Hematopoietic multipotent progenitor cell treated with erythropoietin and hydrocortisone succinate and interleukin-3 and kit ligand, for 4 days (in vitro differentiated cells): ENCODE measurements at regions not wholly inside any gene's neighbourhood (a gene's known extent, or its start where the extent isn't known, plus 50 kb on each side); places are given as distances from the start of the nearest gene placed in this dataset.

ENCODE experiments used
- DNase-seq: peaks from one replicate; pipeline ENCODE4 v3.0.0-alpha.2; 2015

GRCh38 chr15:45743426-45744235 lies 108.8 kb downstream of the SQOR start:
- DNase-seq: no peak

- no peak for DNase-seq
Measured at GRCh38 chr15:45744236-45744589, 109.4 kb downstream of the SQOR start.

GRCh38 chr15:45747426-45747825 lies 112.6 kb downstream of the SQOR start:
- DNase-seq: no peak

- DNase-seq: no peak
Measured at GRCh38 chr15:45751629-45752028, 116.8 kb downstream of the SQOR start.

- DNase-seq: no peak
Measured at GRCh38 chr15:45759936-45760335, 125.1 kb downstream of the SQOR start.

- no peak for DNase-seq
Measured at GRCh38 chr15:45762726-45763125, 127.9 kb downstream of the SQOR start.

GRCh38 chr15:45763170-45763869 lies 128.5 kb downstream of the SQOR start:
- DNase-seq: no peak

GRCh38 chr15:45773149-45773548 lies 138.3 kb downstream of the SQOR start:
- DNase-seq: no peak

GRCh38 chr15:45776772-45777171 lies 141.9 kb downstream of the SQOR start:
- DNase-seq: no peak

GRCh38 chr15:45777781-45778180 lies 143.0 kb downstream of the SQOR start:
- no peak for DNase-seq

- DNase-seq: no peak
Measured at GRCh38 chr15:45780352-45780751, 145.5 kb downstream of the SQOR start.

GRCh38 chr15:45784656-45785055 lies 149.8 kb downstream of the SQOR start:
- DNase-seq: no peak

GRCh38 chr15:45785897-45786296 lies 151.1 kb downstream of the SQOR start:
- no peak for DNase-seq

GRCh38 chr15:45790325-45790943 lies 155.6 kb downstream of the SQOR start:
- DNase-seq: peak; percentile 53

- DNase-seq: no peak
Measured at GRCh38 chr15:45794304-45794703, 159.5 kb downstream of the SQOR start.

- no peak for DNase-seq
Measured at GRCh38 chr15:45794712-45795439, 160.0 kb downstream of the SQOR start.

GRCh38 chr15:45795440-45796069 lies 160.7 kb downstream of the SQOR start:
- DNase-seq: peak; percentile 51

- DNase-seq: no peak
Measured at GRCh38 chr15:45796433-45796832, 161.6 kb downstream of the SQOR start.

GRCh38 chr15:45799508-45799907 lies 164.7 kb downstream of the SQOR start:
- DNase-seq: no peak

GRCh38 chr15:45801543-45801942 lies 166.7 kb downstream of the SQOR start:
- DNase-seq: no peak

- DNase-seq: no peak
Measured at GRCh38 chr15:45802140-45802539, 167.3 kb downstream of the SQOR start.

GRCh38 chr15:45804028-45804427 lies 169.2 kb downstream of the SQOR start:
- no peak for DNase-seq

GRCh38 chr15:45810201-45810600 lies 175.4 kb downstream of the SQOR start:
- no peak for DNase-seq
